SK-N-SH (cell line): ENCODE measurements at regions not wholly inside any gene's neighbourhood (a gene's known extent, or its start where the extent isn't known, plus 50 kb on each side); places are given as distances from the start of the nearest gene placed in this dataset.
"Not testable (repeated sequence)": the region's sequence is repeated elsewhere in the genome, so short reads cannot be mapped to it uniquely, and the experiment has no call there.

Source experiments
- CTCF ChIA-PET: fragments of 300-600, 350-600 bp; formaldehyde crosslinking; extraction: SDS; loops from one replicate; lab custom pipeline; 2021; lab: Yijun Ruan, JAX
- POLR2A ChIA-PET: fragments of 350-600 bp; sonication (Branson Sonifier 250); formaldehyde crosslinking; extraction: SDS; loops from one replicate; lab custom pipeline; 2020; ENCODE audit warnings: antibody characterized with exemption, inconsistent platforms; lab: Yijun Ruan, JAX
- DNase-seq: peaks from one replicate; pipeline ENCODE4 v3.0.0; 2012
- H2AFZ ChIP-seq: fragments of 200-600 bp; sonication (generic); 2 replicates; pipeline ENCODE4 v1.8.1; 2016; ENCODE audit warnings: antibody characterized with exemption, mild to moderate bottlenecking, low read depth
- H3F3A ChIP-seq: fragments of 200-600 bp; sonication (generic); replicated peaks from 2 replicates; pipeline ENCODE3; 2016; ENCODE audit warnings: antibody characterized with exemption, mild to moderate bottlenecking; ENCODE audit not compliant: insufficient read depth
- H3K27ac ChIP-seq, 2 experiments: fragments of 200-500 bp in 1 of 2; fragments of 200-600 bp in 1 of 2; sonication (Bioruptor generic) in 1 of 2; sonication (generic), shearing (Covaris generic) in 1 of 2; 2 replicates each; pipeline versions ENCODE4 v1.5.1 to v1.6.1; 2014 to 2016; ENCODE audit warnings: low read depth in 2 of 2, inconsistent platforms in 1 of 2, low read length in 1 of 2, mild to moderate bottlenecking in 1 of 2, mixed read lengths in 1 of 2
- H3K27me3 ChIP-seq: fragments of 200-600 bp; sonication (generic), shearing (Covaris generic); 2 replicates; pipeline ENCODE4 v1.6.1; 2016; ENCODE audit warnings: mixed run types; ENCODE audit not compliant: insufficient read depth
- H3K36me3 ChIP-seq, 2 experiments: fragments of 200-500 bp in 1 of 2; fragments of 200-600 bp in 1 of 2; sonication (Bioruptor generic) in 1 of 2; sonication (generic) in 1 of 2; replicated peaks in 1 of 2; 2 replicates each; pipeline versions ENCODE3 to v1.5.1; 2014 to 2016; ENCODE audit warnings: low read length in 1 of 2, mild to moderate bottlenecking in 1 of 2; ENCODE audit not compliant: insufficient read depth in 2 of 2, control insufficient read depth in 1 of 2
- H3K4me1 ChIP-seq, 2 experiments: fragments of 200-500 bp in 1 of 2; fragments of 200-600 bp in 1 of 2; sonication (Bioruptor generic) in 1 of 2; sonication (generic), shearing (Covaris generic) in 1 of 2; 2 replicates each; pipeline versions ENCODE4 v1.5.1 to v1.6.1; 2014 to 2016; ENCODE audit warnings: low read depth in 1 of 2, low read length in 1 of 2, mixed run types in 1 of 2; ENCODE audit not compliant: insufficient read depth in 2 of 2, control insufficient read depth in 1 of 2
- H3K4me2 ChIP-seq: fragments of 200-600 bp; sonication (generic), shearing (Covaris generic); 2 replicates; pipeline ENCODE4 v1.6.1; 2017; ENCODE audit warnings: mixed run types
- H3K4me3 ChIP-seq, 2 experiments: fragments of 200-500 bp in 1 of 2; fragments of 200-600 bp in 1 of 2; sonication (Bioruptor generic) in 1 of 2; sonication (generic), shearing (Covaris generic) in 1 of 2; 2 replicates each; pipeline versions ENCODE4 v1.5.1 to v1.8.1; 2014 to 2016; ENCODE audit warnings: low read depth in 2 of 2, inconsistent platforms in 1 of 2, low read length in 1 of 2, mild to moderate bottlenecking in 1 of 2, mixed read lengths in 1 of 2, moderate library complexity in 1 of 2
- H3K79me2 ChIP-seq: fragments of 200-600 bp; sonication (generic); 2 replicates; pipeline ENCODE4 v1.8.1; 2017; ENCODE audit warnings: mild to moderate bottlenecking; ENCODE audit not compliant: insufficient read depth
- H3K9ac ChIP-seq: fragments of 200-600 bp; sonication (generic); 2 replicates; pipeline ENCODE4 v1.6.1; 2017; ENCODE audit warnings: mixed run types
- H3K9me2 ChIP-seq: fragments of 200-600 bp; sonication (generic); 2 replicates; pipeline ENCODE4 v1.6.1; 2017; ENCODE audit warnings: mixed run types
- H3K9me3 ChIP-seq: fragments of 200-600 bp; sonication (generic); 2 replicates; pipeline ENCODE4 v1.6.1; 2017; ENCODE audit warnings: mixed run types, mild to moderate bottlenecking, moderate library complexity
- H4K20me1 ChIP-seq: fragments of 200-600 bp; sonication (generic); 2 replicates; pipeline ENCODE4 v1.6.1; 2017; ENCODE audit warnings: mild to moderate bottlenecking, mixed run types; ENCODE audit not compliant: insufficient read depth
- FOXM1 ChIP-seq: IDR thresholded peaks from 2 replicates; pipeline ENCODE4 v1.4.0; 2012; ENCODE audit warnings: low read depth, mild to moderate bottlenecking
- RCOR1 ChIP-seq: fragments of 150-350 bp; IDR thresholded peaks from 2 replicates; pipeline ENCODE4 v1.6.1; 2017; ENCODE audit warnings: antibody characterized with exemption, low read length
- RFX5 ChIP-seq: IDR thresholded peaks from 2 replicates; pipeline ENCODE4 v1.6.1; 2012; ENCODE audit warnings: mild to moderate bottlenecking, improper control_type of control experiment, low read length
- SIN3A ChIP-seq: IDR thresholded peaks from 2 replicates; pipeline ENCODE4 v1.6.1; 2012; ENCODE audit warnings: low read depth, mild to moderate bottlenecking, low read length, moderate library complexity, borderline replicate concordance
- YY1 ChIP-seq: IDR thresholded peaks from 2 replicates; pipeline ENCODE4 v1.4.0; 2012; ENCODE audit warnings: low read depth, mild to moderate bottlenecking
- WGBS: methylation state at CpG from one replicate; pipeline ENCODE4 v1.1.6; 2017; ENCODE audit warnings: low lambda C conversion rate; 5-methylcytosine and 5-hydroxymethylcytosine counted together
- TF ChIP-seq, protein P1 (sequence below): fragments of 200-600 bp; sonication (generic); IDR thresholded peaks from 2 replicates; pipeline ENCODE4 v1.6.1; 2017; ENCODE audit warnings: antibody characterized with exemption, mild to moderate bottlenecking, moderate library complexity
- TF ChIP-seq, protein P2 (sequence below): IDR thresholded peaks from 2 replicates; pipeline ENCODE4 v1.4.0; 2012; ENCODE audit warnings: low read depth, borderline replicate concordance

DNA sequence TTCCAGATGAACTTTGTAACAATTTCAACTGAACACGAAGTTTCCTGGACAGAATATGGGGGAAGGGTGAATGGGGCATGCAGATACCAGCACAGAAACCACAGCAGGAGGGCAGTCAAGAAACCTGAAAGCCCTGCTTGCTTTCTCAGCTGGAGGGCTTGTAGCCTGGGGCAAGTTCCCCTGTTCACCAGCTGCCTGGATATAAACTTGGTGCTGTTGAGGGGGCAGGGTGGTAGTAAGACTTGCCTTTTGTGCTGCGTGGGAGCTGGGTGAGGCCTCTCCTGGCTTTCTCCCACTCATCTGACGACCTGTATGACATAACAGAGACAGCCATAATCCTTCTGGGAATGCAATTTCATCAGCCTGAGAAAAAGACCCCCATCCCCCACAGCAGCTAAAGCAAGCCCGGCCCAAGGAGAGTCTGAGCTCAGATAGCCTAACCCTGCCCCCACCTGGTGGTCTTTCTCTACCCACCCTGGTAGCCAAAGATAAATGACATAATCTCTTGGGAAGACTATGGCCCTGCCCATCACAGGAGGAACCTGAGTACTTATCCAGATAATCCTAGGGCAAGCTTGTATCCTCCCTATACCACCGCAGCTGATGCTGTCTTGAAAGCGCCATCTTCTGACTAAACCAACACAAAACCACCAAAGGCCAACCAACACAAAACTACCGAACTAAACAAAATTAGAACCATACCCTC, 234.3 kb downstream of the LAS1L start (continued):
- TF ChIP-seq, protein P1, sequence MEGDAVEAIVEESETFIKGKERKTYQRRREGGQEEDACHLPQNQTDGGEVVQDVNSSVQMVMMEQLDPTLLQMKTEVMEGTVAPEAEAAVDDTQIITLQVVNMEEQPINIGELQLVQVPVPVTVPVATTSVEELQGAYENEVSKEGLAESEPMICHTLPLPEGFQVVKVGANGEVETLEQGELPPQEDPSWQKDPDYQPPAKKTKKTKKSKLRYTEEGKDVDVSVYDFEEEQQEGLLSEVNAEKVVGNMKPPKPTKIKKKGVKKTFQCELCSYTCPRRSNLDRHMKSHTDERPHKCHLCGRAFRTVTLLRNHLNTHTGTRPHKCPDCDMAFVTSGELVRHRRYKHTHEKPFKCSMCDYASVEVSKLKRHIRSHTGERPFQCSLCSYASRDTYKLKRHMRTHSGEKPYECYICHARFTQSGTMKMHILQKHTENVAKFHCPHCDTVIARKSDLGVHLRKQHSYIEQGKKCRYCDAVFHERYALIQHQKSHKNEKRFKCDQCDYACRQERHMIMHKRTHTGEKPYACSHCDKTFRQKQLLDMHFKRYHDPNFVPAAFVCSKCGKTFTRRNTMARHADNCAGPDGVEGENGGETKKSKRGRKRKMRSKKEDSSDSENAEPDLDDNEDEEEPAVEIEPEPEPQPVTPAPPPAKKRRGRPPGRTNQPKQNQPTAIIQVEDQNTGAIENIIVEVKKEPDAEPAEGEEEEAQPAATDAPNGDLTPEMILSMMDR, result no peak
- TF ChIP-seq SIN3A, result no peak
- TF ChIP-seq, protein P2, sequence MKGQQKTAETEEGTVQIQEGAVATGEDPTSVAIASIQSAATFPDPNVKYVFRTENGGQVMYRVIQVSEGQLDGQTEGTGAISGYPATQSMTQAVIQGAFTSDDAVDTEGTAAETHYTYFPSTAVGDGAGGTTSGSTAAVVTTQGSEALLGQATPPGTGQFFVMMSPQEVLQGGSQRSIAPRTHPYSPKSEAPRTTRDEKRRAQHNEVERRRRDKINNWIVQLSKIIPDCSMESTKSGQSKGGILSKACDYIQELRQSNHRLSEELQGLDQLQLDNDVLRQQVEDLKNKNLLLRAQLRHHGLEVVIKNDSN, result no peak
- TF ChIP-seq, all 33 proteins: peak for 0

DNA sequence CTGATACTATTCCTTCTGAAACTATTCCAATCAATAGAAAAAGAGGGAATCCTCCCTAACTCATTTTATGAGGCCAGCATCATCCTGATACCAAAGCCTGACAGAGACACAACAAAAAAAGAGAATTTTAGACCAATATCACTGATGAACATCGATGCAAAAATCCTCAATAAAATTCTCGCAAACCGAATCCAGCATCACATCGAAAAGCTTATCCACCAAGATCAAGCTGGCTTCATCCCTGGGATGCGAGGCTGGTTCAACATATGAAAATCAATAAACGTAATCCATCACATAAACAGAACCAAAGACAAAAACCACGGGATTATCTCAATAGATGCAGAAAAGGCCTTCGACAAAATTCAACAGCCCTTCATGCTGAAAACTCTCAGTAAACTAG, 251.7 kb downstream of the LAS1L start:
- H4K20me1 ChIP-seq, H2AFZ ChIP-seq, H3K4me1 ChIP-seq, H3K9me2 ChIP-seq, H3K27ac ChIP-seq, POLR2A ChIA-PET, H3K4me2 ChIP-seq, H3K36me3 ChIP-seq, H3K79me2 ChIP-seq, DNase-seq, H3F3A ChIP-seq, CTCF ChIA-PET, H3K9ac ChIP-seq, H3K4me3 ChIP-seq, H3K9me3 ChIP-seq, H3K27me3 ChIP-seq: not testable (repeated sequence)
- WGBS, result 24% methylated on average over 8 of the region's 8 CpGs

DNA sequence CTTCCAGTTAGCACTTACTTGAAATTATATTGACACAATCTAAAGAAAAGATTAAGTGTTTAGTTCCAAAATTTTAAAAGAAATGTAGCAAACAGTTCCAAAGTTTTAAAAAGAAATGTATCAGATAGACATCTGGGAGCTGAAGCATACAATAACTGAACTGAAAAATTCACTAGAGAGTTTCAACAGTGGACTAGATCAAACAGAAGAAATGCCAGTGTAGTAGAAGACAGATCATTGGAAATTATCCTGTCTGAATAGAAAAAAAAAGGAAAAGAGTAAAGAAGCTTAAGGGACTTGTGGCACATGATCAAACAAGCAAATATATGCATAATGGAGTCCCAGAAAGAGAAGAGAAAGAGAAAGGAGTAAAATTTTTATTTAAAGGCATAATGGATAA, 261.4 kb downstream of the LAS1L start:
- Histone ChIP-seq H3F3A (no peaks in the 10 kb centered on the region), H3K9me2 (no peaks in the 10 kb centered on the region), H2AFZ (no peak overlapping the region), H3K4me2 (no peak overlapping the region), H4K20me1 (no peaks in the 10 kb centered on the region), H3K4me3 (no peak overlapping the region), H3K9me3 (no peaks in the 10 kb centered on the region), H3K27me3 (no peaks in the 10 kb centered on the region), H3K4me1 (no peaks in the 10 kb centered on the region), H3K9ac (no peak overlapping the region), H3K36me3 (no peaks in the 10 kb centered on the region), H3K79me2 (no peaks in the 10 kb centered on the region), H3K27ac (no peak overlapping the region)
- TF ChIP-seq RFX5, result no peak
- no peak for TF ChIP-seq RCOR1
- TF ChIP-seq YY1, result no peak
- TF ChIP-seq FOXM1, result no peak
- POLR2A ChIA-PET, result no interaction called here
- CTCF ChIA-PET, result no interaction called here
- no peak for DNase-seq
